Mammary epithelial cell (primary cell): ENCODE measurements at regions not wholly inside any gene's neighbourhood (a gene's known extent, or its start where the extent isn't known, plus 50 kb on each side); places are given as distances from the start of the nearest gene placed in this dataset.

Experiments
- EZH2 ChIP-seq: IDR thresholded peaks from 2 replicates; pipeline ENCODE4 v1.6.1; 2012; ENCODE audit warnings: low read length, inconsistent platforms, borderline replicate concordance
- TF ChIP-seq, protein P1 (sequence below), 2 donors: IDR thresholded peaks in 1 of 2; conservative IDR thresholded peaks in 1 of 2; 2 replicates each; pipeline ENCODE4 v1.5.1; 2011 to 2012; ENCODE audit warnings: inconsistent platforms in 2 of 2, low read length in 2 of 2, mild to moderate bottlenecking in 2 of 2, control low read depth in 1 of 2, low read depth in 1 of 2; ENCODE audit not compliant: insufficient read depth in 1 of 2; ENCODE audit errors: extremely low read depth in 1 of 2

DNA sequence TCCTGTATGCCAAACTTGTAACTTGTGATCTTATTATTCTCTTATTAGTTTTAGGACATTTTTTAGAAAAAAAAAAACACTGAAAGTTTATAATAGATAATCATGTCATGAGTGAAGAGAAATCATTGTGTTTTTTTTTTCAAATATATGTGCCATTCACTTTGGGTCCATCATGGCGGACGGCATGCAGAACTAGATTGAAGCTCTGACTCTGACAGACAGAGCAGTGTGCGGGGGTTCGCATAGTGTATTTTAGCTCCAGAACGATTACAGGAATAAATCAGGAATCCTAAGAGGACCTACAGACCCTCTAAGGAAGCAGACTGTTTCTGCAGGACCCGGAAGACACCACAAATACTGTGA is 484.4 kb upstream of the REG3G start:
- TF ChIP-seq EZH2, result no peak
- TF ChIP-seq, protein P1, sequence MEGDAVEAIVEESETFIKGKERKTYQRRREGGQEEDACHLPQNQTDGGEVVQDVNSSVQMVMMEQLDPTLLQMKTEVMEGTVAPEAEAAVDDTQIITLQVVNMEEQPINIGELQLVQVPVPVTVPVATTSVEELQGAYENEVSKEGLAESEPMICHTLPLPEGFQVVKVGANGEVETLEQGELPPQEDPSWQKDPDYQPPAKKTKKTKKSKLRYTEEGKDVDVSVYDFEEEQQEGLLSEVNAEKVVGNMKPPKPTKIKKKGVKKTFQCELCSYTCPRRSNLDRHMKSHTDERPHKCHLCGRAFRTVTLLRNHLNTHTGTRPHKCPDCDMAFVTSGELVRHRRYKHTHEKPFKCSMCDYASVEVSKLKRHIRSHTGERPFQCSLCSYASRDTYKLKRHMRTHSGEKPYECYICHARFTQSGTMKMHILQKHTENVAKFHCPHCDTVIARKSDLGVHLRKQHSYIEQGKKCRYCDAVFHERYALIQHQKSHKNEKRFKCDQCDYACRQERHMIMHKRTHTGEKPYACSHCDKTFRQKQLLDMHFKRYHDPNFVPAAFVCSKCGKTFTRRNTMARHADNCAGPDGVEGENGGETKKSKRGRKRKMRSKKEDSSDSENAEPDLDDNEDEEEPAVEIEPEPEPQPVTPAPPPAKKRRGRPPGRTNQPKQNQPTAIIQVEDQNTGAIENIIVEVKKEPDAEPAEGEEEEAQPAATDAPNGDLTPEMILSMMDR (conservative IDR thresholded peaks at IDR 0.05 in 1 of 2, IDR thresholded peaks at IDR 0.05 in 1 of 2; ENCODE audit: extremely low read depth in 1 of 2, insufficient read depth in 1 of 2, low read depth in 1 of 2, low read length in 2 of 2), result no peak
